ENCODE measurements at regions not wholly inside any gene's neighbourhood (a gene's known extent, or its start where the extent isn't known, plus 50 kb on each side); places are given as distances from the start of the nearest gene placed in this dataset.

- DNase-seq = no peak
Observed at GRCh38 chr21:16993416-16994038, 519.3 kb upstream of the CXADR start.

DNA sequence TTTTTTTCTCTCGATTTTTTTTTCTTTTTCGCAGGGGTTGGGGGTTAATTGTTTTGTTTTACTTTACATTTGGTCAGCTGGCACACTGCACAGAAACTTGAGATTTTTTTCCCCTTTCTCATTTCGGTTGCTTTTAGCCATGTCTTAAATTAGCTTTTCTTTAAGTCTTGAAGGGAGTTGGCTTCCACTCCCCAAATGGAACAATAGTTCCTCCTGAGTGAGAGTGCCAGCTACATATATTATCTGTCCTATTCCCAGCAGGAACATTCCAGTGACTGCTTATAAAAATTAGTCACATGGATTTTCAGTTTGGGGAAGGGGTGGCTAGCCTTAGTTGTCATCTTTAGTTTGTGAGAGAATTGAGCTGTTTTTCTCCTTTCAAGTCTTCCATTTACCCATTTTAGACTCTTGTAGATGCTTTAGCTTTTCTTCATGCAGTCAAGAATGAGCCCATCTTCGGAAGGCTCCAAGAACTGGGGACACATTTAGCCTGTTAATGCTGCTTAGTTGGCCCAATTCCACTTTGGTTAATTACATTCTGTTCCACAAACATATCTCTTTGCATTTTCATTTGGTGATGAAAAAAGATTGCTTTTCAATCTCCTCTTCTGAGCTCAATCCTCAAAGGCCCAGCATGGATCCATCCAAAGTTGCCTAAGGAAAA is 510.1 kb upstream of the CXADR start:
- no peak for DNase-seq

DNA sequence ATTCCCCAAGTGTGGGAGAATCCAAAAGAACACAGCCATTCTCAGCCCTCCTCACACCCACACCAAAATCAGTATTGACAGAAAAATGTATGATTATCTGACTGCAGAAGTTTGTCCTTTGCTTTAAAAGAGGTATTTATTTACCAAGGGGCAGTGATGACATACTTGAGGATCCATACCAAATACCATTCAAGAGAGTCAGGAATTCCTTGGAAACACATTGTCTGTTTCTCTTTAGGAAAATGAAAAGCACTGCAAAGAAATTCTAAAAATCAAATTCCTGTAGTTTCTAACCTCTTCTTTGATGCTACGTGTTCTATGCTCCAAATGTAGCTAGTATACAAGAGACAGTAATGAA is 509.6 kb upstream of the CXADR start:
- DNase-seq = no peak

GRCh38 chr21:17003763-17004373 is 509.0 kb upstream of the CXADR start:
- DNase-seq = no peak

- no peak for DNase-seq
Observed at GRCh38 chr21:17032141-17032655, 480.6 kb upstream of the CXADR start.

- no peak for DNase-seq
Observed at GRCh38 chr21:17044696-17045095, 468.1 kb upstream of the CXADR start.

DNA sequence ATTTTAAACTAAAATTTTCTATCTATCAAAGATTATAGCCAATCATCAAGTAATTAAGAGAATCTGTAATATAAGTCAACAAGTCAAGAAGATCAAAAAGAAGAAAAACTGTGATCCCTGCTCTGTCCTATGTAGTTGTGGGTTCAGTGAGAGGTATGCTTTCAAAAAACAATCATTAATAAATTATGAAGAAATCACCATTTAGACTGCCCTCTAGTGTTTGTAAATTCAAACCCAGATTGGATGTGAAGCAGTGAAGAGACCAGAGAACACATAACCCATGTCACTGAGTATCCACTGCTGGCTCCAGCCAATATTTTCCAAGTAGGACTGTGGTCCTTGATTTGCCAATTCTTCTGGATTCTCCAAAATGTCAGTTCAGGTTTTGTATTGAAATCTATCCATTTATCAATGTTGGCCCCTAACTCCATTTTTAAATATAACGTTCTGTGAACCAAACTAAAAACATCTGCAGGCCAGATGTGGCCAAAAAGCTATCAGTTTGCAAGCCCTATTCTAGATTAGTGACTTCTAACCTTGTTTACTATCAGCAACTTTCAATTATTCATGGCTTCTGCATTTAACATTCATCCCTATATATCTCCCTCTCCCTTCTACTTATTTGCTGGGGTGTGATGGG is 467.5 kb upstream of the CXADR start:
- DNase-seq = no peak

- DNase-seq = no peak
Observed at GRCh38 chr21:17048974-17049373, 463.9 kb upstream of the CXADR start.

GRCh38 chr21:17050156-17050555 is 462.7 kb upstream of the CXADR start:
- no peak for DNase-seq

GRCh38 chr21:17050646-17051045 is 462.2 kb upstream of the CXADR start:
- DNase-seq = no peak

GRCh38 chr21:17051054-17051453 is 461.8 kb upstream of the CXADR start:
- DNase-seq = no peak

DNA sequence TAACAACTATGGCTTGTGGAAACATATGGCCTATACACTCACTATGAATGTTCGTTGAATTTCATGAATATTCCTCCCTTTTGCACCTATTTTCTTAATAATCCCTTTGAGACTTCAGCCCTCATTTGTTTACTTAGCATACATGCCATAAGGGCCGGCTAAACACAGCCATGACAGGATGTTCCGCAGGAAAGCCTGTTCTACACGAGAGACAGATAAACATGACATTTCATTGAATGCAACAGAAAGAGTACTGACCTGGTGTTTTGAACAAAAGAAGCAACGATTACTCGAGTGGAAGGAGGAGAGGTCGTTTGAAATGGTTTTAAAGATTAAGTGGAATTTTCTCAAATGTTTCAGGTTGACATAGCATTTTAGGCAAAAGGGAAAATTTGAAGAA is 459.5 kb upstream of the CXADR start:
- no peak for DNase-seq

- no peak for DNase-seq
Observed at GRCh38 chr21:17059936-17060335, 452.9 kb upstream of the CXADR start.

- DNase-seq = no peak
Observed at GRCh38 chr21:17066006-17066405, 446.8 kb upstream of the CXADR start.

GRCh38 chr21:17071093-17071492 is 441.8 kb upstream of the CXADR start:
- no peak for DNase-seq

DNA sequence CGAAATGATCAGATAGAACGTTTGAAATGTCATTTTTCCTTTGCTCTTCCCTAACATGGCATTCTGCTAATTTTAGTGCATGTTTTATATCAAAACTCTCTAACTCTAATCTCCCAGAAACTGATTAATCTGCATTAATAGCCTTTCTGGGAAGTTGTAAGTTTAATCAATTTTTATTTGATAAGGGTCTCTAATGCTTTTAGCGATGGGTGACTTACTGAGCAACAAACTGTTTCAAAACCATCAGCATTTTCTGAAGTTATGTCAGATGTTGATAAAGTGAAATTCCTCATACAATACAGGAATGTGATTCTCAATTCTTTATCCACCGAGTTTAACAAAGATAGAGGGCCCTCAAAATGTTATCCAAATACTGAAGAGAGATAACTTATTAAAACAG is 431.6 kb upstream of the CXADR start:
- no peak for DNase-seq

- DNase-seq = no peak
Observed at GRCh38 chr21:17082843-17083483, 429.9 kb upstream of the CXADR start.

DNA sequence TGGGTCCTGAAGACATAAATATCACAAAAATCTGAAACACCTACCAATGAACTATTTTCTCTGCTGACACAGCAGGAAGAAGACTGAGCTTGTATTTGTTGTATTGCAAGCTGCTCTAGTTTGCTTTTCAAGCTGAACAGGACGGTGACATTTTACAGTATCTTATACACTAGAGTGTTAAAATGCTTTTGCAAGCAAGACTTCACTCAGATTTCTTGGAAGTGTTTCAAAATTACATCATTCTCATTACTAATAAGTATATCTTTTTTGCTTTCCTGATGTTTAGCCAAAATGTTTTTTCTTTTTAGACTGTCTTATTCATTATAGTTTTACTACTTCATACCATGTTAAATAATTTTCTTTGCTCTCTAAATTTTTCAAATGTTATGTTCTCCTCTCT is 427.1 kb upstream of the CXADR start:
- DNase-seq = no peak

DNA sequence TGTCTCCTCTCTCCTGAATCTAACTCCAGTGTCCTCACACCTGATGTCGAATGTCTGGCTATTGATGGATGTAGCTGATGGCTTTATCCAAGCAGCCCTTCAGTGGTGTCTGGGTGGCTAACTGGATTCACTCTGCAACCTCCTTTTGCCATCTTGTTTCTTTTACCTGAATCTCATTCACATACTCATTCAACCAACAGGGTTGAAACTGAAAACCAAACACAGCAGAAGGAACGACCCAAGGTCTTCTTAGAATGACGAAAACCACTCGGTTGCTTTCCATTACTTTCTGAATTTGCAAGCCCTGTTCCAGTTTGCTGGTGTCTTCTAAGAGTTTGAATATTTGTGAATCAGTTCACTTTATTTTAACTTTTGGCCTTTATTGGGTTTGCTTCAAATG is 424.3 kb upstream of the CXADR start:
- no peak for DNase-seq

DNA sequence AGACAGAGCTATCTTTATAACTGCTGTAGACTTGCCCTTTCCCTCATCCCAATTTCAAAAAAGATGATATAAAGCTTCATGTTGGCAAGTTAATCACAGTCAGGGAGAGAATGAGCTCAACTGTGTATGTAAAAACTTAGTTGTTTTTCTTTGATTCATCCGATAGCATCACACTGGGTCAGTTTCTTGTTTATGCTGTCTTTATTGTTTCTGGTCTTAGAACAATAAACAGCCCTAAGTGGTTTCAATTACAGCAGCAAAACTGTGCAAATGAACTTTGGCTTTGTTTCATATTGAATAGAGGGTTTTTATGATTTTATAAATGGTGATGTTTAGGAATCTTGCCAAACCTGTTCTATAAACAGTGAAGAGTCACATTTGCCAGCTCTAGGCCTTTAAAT is 423.8 kb upstream of the CXADR start:
- DNase-seq = no peak

- DNase-seq = no peak
Observed at GRCh38 chr21:17101696-17102095, 411.1 kb upstream of the CXADR start.

DNA sequence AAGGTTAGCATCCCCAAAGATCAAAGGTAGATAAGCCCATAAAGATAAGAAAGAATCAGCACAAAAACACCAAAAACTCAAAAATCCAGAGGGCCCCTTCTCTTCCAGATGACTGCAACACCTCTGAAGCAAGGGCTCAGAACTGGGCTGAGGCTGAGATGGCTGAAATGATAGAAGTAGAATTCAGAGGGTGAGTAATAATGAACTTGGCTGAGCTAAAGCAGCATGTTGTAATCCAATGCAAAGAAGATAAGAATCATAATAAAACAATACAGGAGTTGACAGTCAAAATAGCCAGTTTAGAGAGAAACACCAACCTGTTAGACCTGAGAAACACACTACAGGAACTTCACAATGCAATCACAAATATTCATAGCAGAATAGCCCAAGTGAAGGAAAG is 406.9 kb upstream of the CXADR start:
- DNase-seq = no peak

GRCh38 chr21:17114045-17114444 is 398.8 kb upstream of the CXADR start:
- DNase-seq = no peak
